ENCODE measurements at regions not wholly inside any gene's neighbourhood (a gene's known extent, or its start where the extent isn't known, plus 50 kb on each side); places are given as distances from the start of the nearest gene placed in this dataset.

DNA sequence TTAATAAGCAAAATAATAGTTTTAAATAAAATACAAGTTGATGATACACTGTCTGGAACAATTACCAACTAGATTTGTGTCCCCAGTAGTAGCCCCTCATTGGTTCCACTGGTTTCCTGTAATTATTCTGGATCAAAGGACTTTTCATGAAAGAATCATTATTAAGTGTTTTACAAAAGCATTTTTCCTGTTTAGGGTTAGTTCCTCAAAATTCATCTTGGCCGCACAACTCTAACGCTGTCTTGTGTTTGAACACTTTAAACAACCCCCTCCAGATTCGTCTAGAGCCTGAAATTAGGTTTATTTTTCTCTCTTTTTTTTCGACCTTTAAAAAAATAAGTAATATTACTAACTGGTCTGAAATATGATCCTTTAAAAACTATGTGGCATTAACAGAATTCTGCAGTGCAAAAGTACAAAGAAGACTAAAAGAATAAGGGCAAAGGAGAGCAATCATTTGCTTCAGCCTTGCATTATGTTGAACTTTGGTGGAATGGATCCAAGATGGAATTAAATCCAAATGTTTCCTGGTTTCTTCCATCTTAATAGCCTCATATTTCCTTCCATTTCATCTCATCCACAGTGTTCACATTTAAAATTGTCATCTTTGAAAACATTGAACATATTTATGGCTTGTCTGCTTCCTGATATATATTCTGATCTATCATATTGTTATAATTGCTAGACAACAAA lies 678.4 kb downstream of the IRS1 start:
- FAIRE-seq = no peak
- DNase-seq (ENCODE audit: insufficient read length) = no peak
- TF ChIP-seq TAF1 (IDR thresholded peaks at IDR 0.05; ENCODE audit: borderline replicate concordance, low read depth, low read length) (no peak), POLR2AphosphoS5 (IDR thresholded peaks at IDR 0.05; ENCODE audit: low read depth, low read length) (no peak), POLR2A (IDR thresholded peaks at IDR 0.05; ENCODE audit: low read depth, low read length) (no peak)

DNA sequence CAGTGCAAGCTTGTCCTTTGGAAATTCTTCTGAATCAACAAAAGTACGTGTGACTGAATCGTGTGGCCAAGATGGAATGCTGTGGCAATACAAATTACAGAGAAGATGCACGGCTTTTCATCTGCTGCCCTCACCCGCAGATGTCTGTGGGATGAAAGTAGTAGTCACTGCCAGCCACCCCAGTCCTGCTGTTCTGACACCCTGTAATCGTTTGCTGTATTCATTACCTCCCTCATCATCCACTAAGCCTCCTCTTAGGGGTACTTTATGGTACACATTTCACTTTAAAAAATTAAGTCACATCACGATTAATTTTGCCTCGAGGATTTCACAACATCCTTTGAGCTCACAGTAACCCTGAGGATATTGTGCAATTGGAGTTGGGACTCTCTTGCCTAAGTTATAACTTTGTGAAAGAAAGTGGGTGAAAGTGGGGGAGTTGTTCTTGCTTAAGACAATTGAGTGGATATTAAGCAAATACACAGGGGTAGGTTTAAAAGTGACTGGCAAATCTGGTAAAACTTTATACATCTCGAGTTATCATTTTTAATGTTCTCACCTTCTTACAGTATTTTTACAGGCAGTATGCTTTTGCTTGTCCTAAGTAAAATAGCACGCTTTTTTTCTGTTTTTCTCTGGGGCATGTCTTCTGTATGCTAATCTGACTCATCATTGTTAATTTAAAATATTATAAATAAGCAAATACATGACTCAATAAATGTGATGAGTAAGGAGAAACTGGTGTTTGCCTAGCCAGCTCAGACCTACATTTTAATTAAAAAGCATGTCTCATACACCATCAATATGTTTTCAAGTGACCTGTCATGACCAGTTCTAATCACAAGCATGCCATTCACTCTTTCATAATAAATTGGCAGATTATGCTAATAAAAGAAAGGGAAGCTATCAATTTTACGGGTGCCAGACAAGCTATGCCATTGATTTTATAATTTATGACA lies 680.9 kb downstream of the IRS1 start:
- DNase-seq (ENCODE audit: insufficient read length) (no peak), FAIRE-seq (no peak)
- TF ChIP-seq TAF1 (IDR thresholded peaks at IDR 0.05; ENCODE audit: borderline replicate concordance, low read depth, low read length) (no peak), POLR2A (IDR thresholded peaks at IDR 0.05; ENCODE audit: low read depth, low read length) (no peak), POLR2AphosphoS5 (IDR thresholded peaks at IDR 0.05; ENCODE audit: low read depth, low read length) (no peak)

DNA sequence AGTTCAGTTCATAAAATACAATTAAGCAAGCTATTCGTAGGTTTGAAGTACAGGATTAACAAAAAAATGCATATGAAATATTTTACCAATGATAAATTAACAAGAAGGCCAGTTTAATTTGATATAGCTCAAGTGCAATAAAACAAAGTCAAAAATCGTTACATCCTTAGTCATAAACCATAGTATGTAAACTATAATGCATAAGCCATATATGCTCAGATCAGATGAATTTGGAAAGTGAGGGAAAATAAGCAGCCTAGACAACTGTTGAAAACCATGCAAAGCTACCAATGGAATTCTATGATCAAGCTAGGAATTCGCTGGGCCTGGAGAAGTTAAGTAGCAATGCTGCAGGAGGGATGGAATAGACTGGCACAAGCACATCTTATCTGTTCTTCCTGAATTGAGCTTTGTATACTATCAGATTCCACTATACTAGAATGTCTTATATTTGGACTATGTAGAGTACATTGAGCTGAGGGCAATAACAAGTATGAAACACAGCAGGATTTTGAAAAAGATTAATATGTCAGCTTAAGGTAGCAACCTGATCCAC lies 682.0 kb downstream of the IRS1 start:
- no peak for DNase-seq (ENCODE audit: insufficient read length)
- FAIRE-seq = no peak
- TF ChIP-seq TAF1 (IDR thresholded peaks at IDR 0.05; ENCODE audit: borderline replicate concordance, low read depth, low read length) = no peak
- TF ChIP-seq POLR2AphosphoS5 (IDR thresholded peaks at IDR 0.05; ENCODE audit: low read depth, low read length) = no peak

DNA sequence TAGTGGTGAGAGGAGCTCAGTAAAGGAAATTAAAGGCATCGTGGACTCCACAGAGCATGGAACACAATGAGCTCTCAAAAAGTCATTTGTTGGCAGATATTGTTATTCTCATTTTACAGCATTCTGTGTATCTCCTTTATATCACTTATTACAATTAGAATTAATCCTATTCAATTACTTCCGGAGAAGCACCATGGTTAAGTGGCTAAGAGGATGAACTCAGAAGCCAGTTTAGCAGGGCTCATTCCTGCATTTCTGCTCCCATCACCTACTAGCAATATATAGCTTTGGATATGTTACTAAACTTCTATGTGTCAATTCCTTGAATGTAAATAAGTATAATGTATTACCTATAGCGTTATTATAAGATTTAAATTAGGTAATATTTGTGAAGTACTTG lies 683.3 kb downstream of the IRS1 start:
- TF ChIP-seq POLR2AphosphoS5 (IDR thresholded peaks at IDR 0.05; ENCODE audit: low read depth, low read length) (no peak), TAF1 (IDR thresholded peaks at IDR 0.05; ENCODE audit: borderline replicate concordance, low read depth, low read length) (no peak), POLR2A (IDR thresholded peaks at IDR 0.05; ENCODE audit: low read depth, low read length) (no peak)
- DNase-seq (ENCODE audit: insufficient read length) (no peak), FAIRE-seq (no peak)

DNA sequence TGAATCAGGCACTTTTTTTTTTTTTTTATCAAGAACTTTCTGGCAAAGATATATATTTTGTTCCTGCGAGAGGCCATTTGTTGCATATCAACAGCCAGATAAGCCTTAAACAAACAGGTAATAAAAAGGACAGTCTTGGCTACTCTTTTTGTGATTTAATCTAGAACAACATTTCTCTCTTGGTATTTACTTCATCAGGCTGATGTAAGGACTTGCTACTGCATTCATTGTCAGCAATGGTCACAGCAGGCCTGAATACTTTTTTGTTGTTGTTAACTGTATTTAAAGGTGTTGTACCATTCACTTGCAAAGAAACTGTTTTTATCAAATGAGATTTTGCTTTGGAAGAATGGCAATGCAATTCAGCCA lies 683.8 kb downstream of the IRS1 start:
- TF ChIP-seq TAF1 (IDR thresholded peaks at IDR 0.05; ENCODE audit: borderline replicate concordance, low read depth, low read length) (no peak), POLR2A (IDR thresholded peaks at IDR 0.05; ENCODE audit: low read depth, low read length) (no peak), POLR2AphosphoS5 (IDR thresholded peaks at IDR 0.05; ENCODE audit: low read depth, low read length) (no peak)
- FAIRE-seq (no peak), DNase-seq (ENCODE audit: insufficient read length) (no peak)

DNA sequence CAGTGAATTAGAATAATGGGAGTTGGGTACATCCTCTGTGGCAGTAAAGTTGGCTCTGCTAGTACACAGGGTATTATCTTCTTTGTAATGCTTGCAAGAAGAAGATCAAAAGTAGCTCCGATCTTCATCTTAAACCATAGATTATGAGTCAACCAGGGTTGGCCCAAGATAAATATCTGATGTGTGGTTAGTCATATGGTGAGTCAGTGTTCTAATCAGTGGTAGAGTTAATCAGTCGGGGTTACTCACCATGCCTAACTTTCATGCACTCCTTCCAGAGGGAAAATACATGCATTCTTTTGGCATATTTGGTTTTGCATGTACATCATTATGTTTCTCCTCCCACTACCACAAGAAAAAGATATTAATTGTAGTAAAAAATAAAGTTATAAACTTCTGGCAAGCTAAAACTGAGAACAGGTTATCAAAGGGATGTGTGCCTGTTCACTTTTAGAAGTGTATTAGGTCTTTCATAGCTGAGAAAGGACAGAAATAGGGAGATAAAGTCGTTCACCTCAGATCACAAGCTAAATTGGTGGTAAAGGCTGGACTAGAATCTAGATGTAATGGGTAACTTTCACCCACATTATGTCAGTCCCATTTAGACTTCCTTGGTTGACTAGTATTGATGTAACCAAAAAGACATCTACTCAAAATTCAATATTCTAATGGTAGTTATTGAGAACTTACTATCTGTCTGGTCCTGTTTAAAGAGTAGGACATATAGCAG lies 684.4 kb downstream of the IRS1 start:
- TF ChIP-seq POLR2A (IDR thresholded peaks at IDR 0.05; ENCODE audit: low read depth, low read length) (no peak), POLR2AphosphoS5 (IDR thresholded peaks at IDR 0.05; ENCODE audit: low read depth, low read length) (no peak), TAF1 (IDR thresholded peaks at IDR 0.05; ENCODE audit: borderline replicate concordance, low read depth, low read length) (no peak)
- DNase-seq (ENCODE audit: insufficient read length) (no peak), FAIRE-seq (no peak)

DNA sequence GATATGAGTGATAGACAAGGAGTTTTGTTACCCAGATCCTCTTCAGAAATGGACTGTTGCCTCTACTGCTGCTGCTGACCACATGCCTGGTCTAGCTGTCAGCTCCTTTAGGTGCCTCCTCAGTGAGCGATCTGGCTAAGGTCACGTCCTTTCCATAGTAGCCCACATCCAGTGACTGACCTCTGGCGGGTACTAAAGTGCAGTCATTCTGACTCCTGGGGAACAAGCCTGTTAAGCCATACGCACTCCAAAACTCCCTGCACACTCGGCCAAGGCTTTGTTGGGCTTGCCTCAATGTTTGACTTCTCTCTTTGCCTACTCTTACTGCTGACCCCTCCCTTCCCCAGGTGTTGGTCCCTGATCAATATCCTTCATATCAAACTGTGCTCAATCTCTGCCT lies 685.2 kb downstream of the IRS1 start:
- no peak for TF ChIP-seq POLR2AphosphoS5 (IDR thresholded peaks at IDR 0.05; ENCODE audit: low read depth, low read length)
- no peak for TF ChIP-seq TAF1 (IDR thresholded peaks at IDR 0.05; ENCODE audit: borderline replicate concordance, low read depth, low read length)
- no peak for TF ChIP-seq POLR2A (IDR thresholded peaks at IDR 0.05; ENCODE audit: low read depth, low read length)
- FAIRE-seq = no peak
- DNase-seq (ENCODE audit: insufficient read length) = no peak

DNA sequence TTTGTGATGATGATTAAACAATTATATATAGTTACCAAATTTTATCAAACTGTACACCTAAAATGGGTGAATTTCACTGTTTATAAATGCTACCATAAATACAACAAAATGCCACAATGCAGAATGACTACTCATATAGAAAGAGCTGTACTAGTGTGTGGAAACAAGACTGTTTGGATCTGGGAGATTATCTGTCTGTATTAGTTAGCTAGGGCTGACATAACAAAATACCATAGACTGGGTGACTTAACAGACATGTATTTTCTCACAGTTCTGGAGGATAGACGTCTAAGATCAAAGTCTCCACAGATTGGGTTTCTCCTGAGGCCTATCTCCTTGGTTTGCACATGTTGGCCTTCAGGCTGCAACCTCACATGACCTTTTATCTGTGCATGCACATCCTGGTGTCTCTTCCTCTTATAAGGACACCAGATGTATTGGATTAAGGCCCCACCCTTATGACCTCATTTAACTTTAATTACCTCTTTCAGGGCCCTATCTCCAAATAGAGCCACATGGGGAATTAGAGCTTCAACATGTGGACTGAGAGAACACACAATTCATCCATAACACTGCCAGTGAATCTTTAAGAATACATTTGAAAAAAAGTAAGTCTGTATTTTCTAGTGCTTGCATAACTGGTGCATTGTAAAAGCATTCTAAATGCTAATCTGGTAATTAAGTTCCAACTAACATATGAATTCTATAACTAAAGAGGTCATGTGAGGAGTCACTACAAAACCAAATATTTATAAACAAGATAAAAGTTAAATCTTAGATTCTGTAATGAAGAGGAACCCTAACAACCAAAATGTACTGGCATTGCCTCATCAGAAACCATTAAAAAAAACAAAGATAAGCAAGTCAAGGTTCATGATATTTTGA lies 699.6 kb downstream of the NYAP2 start:
- TF ChIP-seq POLR2A (IDR thresholded peaks at IDR 0.05; ENCODE audit: low read depth, low read length) = no peak
- TF ChIP-seq TAF1 (IDR thresholded peaks at IDR 0.05; ENCODE audit: borderline replicate concordance, low read depth, low read length) = no peak
- TF ChIP-seq POLR2AphosphoS5 (IDR thresholded peaks at IDR 0.05; ENCODE audit: low read depth, low read length) = no peak
- FAIRE-seq (no peak), DNase-seq (ENCODE audit: insufficient read length) (no peak)

DNA sequence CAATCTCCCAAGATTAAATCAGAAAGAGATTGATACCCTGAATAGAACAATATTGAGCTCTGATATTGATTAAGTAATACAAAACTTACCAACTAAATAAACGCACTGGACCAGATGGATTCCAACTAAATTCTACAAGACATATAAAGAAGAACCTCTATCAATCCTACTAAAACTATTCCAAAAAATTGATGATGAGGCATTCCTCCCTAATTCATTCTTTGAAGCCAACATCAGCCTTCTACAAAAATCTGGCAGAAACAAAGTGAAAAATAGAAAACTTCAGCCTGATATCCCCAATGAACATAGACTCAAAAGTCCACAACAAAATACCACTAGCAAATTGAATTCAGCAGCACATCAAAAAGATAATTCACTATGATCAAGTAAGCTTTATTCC lies 695.5 kb downstream of the NYAP2 start:
- TF ChIP-seq POLR2A (IDR thresholded peaks at IDR 0.05; ENCODE audit: low read depth, low read length) (no peak), POLR2AphosphoS5 (IDR thresholded peaks at IDR 0.05; ENCODE audit: low read depth, low read length) (no peak), TAF1 (IDR thresholded peaks at IDR 0.05; ENCODE audit: borderline replicate concordance, low read depth, low read length) (no peak)
- DNase-seq (ENCODE audit: insufficient read length) = no peak
- FAIRE-seq = no peak

DNA sequence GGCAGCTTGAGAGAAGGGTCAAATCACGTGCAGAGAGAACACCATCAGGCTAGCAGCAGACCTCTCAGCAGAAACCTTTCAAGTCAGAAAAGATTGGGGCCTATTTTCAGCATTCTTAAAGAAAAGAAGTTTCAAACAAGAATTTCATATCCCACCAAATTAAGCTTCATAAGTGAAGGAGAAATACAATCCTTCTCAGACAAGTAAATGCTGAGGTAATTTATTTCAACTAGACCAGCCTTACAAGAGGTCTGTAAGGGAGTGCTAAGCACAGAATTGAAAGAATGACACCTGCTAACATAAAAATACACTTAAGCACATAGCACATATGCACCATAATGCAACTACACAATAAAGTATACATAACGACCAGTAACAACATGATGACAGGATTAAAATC lies 693.9 kb downstream of the NYAP2 start:
- FAIRE-seq (no peak), DNase-seq (ENCODE audit: insufficient read length) (no peak)
- TF ChIP-seq TAF1 (IDR thresholded peaks at IDR 0.05; ENCODE audit: borderline replicate concordance, low read depth, low read length) (no peak), POLR2AphosphoS5 (IDR thresholded peaks at IDR 0.05; ENCODE audit: low read depth, low read length) (no peak)

Data from GM12892 (cell line).